ENCODE measurements at regions not wholly inside any gene's neighbourhood (a gene's known extent, or its start where the extent isn't known, plus 50 kb on each side); places are given as distances from the start of the nearest gene placed in this dataset.
A peak's percentile ranks its signal among the peaks of the same experiment; 100 is the strongest.

DNA sequence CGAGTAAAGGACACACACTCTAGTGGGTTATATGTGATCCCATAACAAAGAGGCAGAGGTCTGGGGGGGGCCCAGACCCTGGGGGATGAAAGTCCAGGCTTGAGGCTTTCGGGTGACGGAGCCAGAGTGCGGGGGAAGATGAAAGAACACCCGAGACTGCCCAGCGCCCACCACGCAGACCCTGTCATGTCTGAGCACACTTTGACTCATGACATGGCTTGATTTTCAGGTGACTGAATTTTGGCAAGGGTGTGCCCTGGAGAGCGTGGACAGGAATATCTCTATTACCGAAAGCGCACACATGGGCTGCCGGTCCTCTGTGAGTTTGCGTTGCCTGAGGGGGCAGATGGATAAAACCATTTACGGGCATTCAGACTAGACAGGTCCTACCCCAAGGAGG lies 192.0 kb upstream of the SOX1 start:
- Histone ChIP-seq H3K27ac (ENCODE audit: low read depth in 1 of 2, low read length in 2 of 2) (no peak overlapping the region), H3K27me3 (ENCODE audit: control insufficient read depth in 4 of 4, insufficient read depth in 4 of 4, low read length in 3 of 4) (peaks cover 0 to 7% (median 0%) of the 10 kb centered on the region in 4 donors), H3K4me1 (ENCODE audit: control insufficient read depth in 4 of 4, insufficient read depth in 4 of 4, low read length in 3 of 4) (no peaks in the 10 kb centered on the region), H3K4me3 (ENCODE audit: low read depth in 1 of 3, low read length in 3 of 3) (no peak overlapping the region), H3K36me3 (ENCODE audit: control insufficient read depth in 4 of 4, insufficient read depth in 3 of 4, low read depth in 1 of 4, low read length in 3 of 4) (no peaks in the 10 kb centered on the region), H3K9me3 (ENCODE audit: control insufficient read depth in 4 of 4, low read length in 3 of 4) (no peaks in the 10 kb centered on the region), H3K9ac (ENCODE audit: low read depth in 1 of 2, low read length in 2 of 2) (no peak overlapping the region)
- no peak for TF ChIP-seq SP1 (IDR thresholded peaks at IDR 0.05)
- TF ChIP-seq, protein P1, sequence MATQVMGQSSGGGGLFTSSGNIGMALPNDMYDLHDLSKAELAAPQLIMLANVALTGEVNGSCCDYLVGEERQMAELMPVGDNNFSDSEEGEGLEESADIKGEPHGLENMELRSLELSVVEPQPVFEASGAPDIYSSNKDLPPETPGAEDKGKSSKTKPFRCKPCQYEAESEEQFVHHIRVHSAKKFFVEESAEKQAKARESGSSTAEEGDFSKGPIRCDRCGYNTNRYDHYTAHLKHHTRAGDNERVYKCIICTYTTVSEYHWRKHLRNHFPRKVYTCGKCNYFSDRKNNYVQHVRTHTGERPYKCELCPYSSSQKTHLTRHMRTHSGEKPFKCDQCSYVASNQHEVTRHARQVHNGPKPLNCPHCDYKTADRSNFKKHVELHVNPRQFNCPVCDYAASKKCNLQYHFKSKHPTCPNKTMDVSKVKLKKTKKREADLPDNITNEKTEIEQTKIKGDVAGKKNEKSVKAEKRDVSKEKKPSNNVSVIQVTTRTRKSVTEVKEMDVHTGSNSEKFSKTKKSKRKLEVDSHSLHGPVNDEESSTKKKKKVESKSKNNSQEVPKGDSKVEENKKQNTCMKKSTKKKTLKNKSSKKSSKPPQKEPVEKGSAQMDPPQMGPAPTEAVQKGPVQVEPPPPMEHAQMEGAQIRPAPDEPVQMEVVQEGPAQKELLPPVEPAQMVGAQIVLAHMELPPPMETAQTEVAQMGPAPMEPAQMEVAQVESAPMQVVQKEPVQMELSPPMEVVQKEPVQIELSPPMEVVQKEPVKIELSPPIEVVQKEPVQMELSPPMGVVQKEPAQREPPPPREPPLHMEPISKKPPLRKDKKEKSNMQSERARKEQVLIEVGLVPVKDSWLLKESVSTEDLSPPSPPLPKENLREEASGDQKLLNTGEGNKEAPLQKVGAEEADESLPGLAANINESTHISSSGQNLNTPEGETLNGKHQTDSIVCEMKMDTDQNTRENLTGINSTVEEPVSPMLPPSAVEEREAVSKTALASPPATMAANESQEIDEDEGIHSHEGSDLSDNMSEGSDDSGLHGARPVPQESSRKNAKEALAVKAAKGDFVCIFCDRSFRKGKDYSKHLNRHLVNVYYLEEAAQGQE (IDR thresholded peaks at IDR 0.05) = no peak
- TF ChIP-seq, protein P2, sequence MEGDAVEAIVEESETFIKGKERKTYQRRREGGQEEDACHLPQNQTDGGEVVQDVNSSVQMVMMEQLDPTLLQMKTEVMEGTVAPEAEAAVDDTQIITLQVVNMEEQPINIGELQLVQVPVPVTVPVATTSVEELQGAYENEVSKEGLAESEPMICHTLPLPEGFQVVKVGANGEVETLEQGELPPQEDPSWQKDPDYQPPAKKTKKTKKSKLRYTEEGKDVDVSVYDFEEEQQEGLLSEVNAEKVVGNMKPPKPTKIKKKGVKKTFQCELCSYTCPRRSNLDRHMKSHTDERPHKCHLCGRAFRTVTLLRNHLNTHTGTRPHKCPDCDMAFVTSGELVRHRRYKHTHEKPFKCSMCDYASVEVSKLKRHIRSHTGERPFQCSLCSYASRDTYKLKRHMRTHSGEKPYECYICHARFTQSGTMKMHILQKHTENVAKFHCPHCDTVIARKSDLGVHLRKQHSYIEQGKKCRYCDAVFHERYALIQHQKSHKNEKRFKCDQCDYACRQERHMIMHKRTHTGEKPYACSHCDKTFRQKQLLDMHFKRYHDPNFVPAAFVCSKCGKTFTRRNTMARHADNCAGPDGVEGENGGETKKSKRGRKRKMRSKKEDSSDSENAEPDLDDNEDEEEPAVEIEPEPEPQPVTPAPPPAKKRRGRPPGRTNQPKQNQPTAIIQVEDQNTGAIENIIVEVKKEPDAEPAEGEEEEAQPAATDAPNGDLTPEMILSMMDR (IDR thresholded peaks at IDR 0.05; ENCODE audit: low read depth, low read length, missing input control) = no peak
- TF ChIP-seq TAF1 (conservative IDR thresholded peaks at IDR 0.05) = no peak
- TF ChIP-seq HNF4G (IDR thresholded peaks at IDR 0.05) = no peak
- no peak for TF ChIP-seq EGR1 (IDR thresholded peaks at IDR 0.05; ENCODE audit: low read depth in 2 of 2)
- no peak for TF ChIP-seq RAD21 (IDR thresholded peaks at IDR 0.05)
- no peak for TF ChIP-seq JUND (IDR thresholded peaks at IDR 0.05)
- no peak for TF ChIP-seq FOXA1 (IDR thresholded peaks at IDR 0.05)
- no peak for TF ChIP-seq RXRA (IDR thresholded peaks at IDR 0.05)
- TF ChIP-seq, protein P3, sequence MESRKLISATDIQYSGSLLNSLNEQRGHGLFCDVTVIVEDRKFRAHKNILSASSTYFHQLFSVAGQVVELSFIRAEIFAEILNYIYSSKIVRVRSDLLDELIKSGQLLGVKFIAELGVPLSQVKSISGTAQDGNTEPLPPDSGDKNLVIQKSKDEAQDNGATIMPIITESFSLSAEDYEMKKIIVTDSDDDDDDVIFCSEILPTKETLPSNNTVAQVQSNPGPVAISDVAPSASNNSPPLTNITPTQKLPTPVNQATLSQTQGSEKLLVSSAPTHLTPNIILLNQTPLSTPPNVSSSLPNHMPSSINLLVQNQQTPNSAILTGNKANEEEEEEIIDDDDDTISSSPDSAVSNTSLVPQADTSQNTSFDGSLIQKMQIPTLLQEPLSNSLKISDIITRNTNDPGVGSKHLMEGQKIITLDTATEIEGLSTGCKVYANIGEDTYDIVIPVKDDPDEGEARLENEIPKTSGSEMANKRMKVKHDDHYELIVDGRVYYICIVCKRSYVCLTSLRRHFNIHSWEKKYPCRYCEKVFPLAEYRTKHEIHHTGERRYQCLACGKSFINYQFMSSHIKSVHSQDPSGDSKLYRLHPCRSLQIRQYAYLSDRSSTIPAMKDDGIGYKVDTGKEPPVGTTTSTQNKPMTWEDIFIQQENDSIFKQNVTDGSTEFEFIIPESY (IDR thresholded peaks at IDR 0.05) = no peak
- TF ChIP-seq, protein P4, sequence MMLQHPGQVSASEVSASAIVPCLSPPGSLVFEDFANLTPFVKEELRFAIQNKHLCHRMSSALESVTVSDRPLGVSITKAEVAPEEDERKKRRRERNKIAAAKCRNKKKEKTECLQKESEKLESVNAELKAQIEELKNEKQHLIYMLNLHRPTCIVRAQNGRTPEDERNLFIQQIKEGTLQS (IDR thresholded peaks at IDR 0.05) = no peak
- no peak for TF ChIP-seq GABPA (IDR thresholded peaks at IDR 0.05 in 1 of 2, conservative IDR thresholded peaks at IDR 0.05 in 1 of 2)
- TF ChIP-seq YY1 (IDR thresholded peaks at IDR 0.05) = no peak
- TF ChIP-seq NR2F2 (IDR thresholded peaks at IDR 0.05) = no peak
- TF ChIP-seq FOXA2 (IDR thresholded peaks at IDR 0.05) = no peak
- TF ChIP-seq, protein P5, sequence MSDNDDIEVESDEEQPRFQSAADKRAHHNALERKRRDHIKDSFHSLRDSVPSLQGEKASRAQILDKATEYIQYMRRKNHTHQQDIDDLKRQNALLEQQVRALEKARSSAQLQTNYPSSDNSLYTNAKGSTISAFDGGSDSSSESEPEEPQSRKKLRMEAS (IDR thresholded peaks at IDR 0.05) = no peak
- DNase-seq (ENCODE audit: low spot score) = no peak
- WGBS = 85% methylated on average over 13 of the region's 13 CpGs

DNA sequence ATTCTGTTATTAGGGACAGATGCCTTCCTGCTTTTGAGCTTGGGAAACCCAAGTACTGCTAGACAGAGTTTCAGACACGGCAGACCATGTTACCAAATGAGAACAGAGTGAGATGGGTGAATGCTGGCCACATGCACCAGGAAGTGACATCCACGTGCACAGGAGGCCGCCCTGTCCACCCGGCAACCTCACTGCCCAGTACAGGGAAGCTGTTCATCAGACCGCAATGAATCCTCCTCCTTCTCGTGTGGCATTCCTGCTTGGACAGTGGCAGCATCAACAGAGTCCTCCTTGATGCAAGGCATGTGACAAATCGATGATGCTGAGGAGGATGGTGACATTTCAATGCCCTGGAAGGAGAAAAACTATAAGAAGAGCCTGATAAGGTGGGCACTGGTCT lies 191.0 kb upstream of the SOX1 start:
- no peaks in the 10 kb centered on the region for H3K36me3 ChIP-seq (ENCODE audit: control insufficient read depth in 4 of 4, insufficient read depth in 3 of 4, low read depth in 1 of 4, low read length in 3 of 4)
- WGBS = 68% methylated on average over 7 of the region's 7 CpGs
- H3K27me3 ChIP-seq (ENCODE audit: control insufficient read depth in 4 of 4, insufficient read depth in 4 of 4, low read length in 3 of 4) = peaks cover 0 to 7% (median 0%) of the 10 kb centered on the region in 4 donors
- H3K4me1 ChIP-seq (ENCODE audit: control insufficient read depth in 4 of 4, insufficient read depth in 4 of 4, low read length in 3 of 4) = no peaks in the 10 kb centered on the region
- peak; percentile 8 for DNase-seq (ENCODE audit: low spot score)
- TF ChIP-seq HNF4A (conservative IDR thresholded peaks at IDR 0.05) (no peak), EGR1 (IDR thresholded peaks at IDR 0.05; ENCODE audit: low read depth in 2 of 2) (no peak), HNF4G (IDR thresholded peaks at IDR 0.05) (no peak), GABPA (IDR thresholded peaks at IDR 0.05 in 1 of 2, conservative IDR thresholded peaks at IDR 0.05 in 1 of 2) (no peak), RAD21 (IDR thresholded peaks at IDR 0.05) (no peak), SP1 (IDR thresholded peaks at IDR 0.05) (no peak)
- TF ChIP-seq, protein P2 (IDR thresholded peaks at IDR 0.05; ENCODE audit: low read depth, low read length, missing input control) = no peak
- TF ChIP-seq, protein P5 (IDR thresholded peaks at IDR 0.05) = no peak
- TF ChIP-seq, protein P4 (IDR thresholded peaks at IDR 0.05) = no peak
- TF ChIP-seq, protein P3 (IDR thresholded peaks at IDR 0.05) = no peak
- no peak overlapping the region for H3K4me3 ChIP-seq (ENCODE audit: low read depth in 1 of 3, low read length in 3 of 3)
- H3K9ac ChIP-seq (ENCODE audit: low read depth in 1 of 2, low read length in 2 of 2) = no peak overlapping the region
- H3K9me3 ChIP-seq (ENCODE audit: control insufficient read depth in 4 of 4, low read length in 3 of 4) = no peaks in the 10 kb centered on the region
- no peak overlapping the region for H3K27ac ChIP-seq (ENCODE audit: low read depth in 1 of 2, low read length in 2 of 2)

Measured in liver (tissue), 8 donors.